NCI-H345 (cell line): ENCODE measurements at regions not wholly inside any gene's neighbourhood (a gene's known extent, or its start where the extent isn't known, plus 50 kb on each side); places are given as distances from the start of the nearest gene placed in this dataset.

Experiments
- DNase-seq: peaks from one replicate; lab custom pipeline; 2025; lab: John Stamatoyannopoulos, UW

- no peak for DNase-seq
Observed at GRCh38 chr20:62580733-62581132, 61.6 kb upstream of the SLCO4A1 start.

- DNase-seq: no peak
Observed at GRCh38 chr20:62581308-62581707, 61.0 kb upstream of the SLCO4A1 start.

- no peak for DNase-seq
Observed at GRCh38 chr20:62581806-62582205, 60.5 kb upstream of the SLCO4A1 start.

GRCh38 chr20:62583424-62583920 lies 58.8 kb upstream of the SLCO4A1 start:
- DNase-seq: no peak

GRCh38 chr20:62584671-62585460 lies 57.4 kb upstream of the SLCO4A1 start:
- no peak for DNase-seq

GRCh38 chr20:62585461-62585970 lies 56.8 kb upstream of the SLCO4A1 start:
- DNase-seq: no peak

GRCh38 chr20:62586799-62587198 lies 55.5 kb upstream of the SLCO4A1 start:
- DNase-seq: no peak

- no peak for DNase-seq
Observed at GRCh38 chr20:62587757-62588402, 54.4 kb upstream of the SLCO4A1 start.

- DNase-seq: no peak
Observed at GRCh38 chr20:62588458-62589149, 53.7 kb upstream of the SLCO4A1 start.

GRCh38 chr20:62589150-62589498 lies 53.2 kb upstream of the SLCO4A1 start:
- DNase-seq: no peak

GRCh38 chr20:62589720-62590119 lies 52.6 kb upstream of the SLCO4A1 start:
- no peak for DNase-seq

- no peak for DNase-seq
Observed at GRCh38 chr20:62590309-62591121, 51.8 kb upstream of the SLCO4A1 start.

- DNase-seq: no peak
Observed at GRCh38 chr20:62591122-62591468, 51.2 kb upstream of the SLCO4A1 start.

- DNase-seq: no peak
Observed at GRCh38 chr20:62591591-62591990, 50.7 kb upstream of the SLCO4A1 start.
